ENCODE measurements at regions not wholly inside any gene's neighbourhood (a gene's known extent, or its start where the extent isn't known, plus 50 kb on each side); places are given as distances from the start of the nearest gene placed in this dataset.

GRCh38 chr4:114205261-114205660 is 225.8 kb upstream of the ARSJ start:
- TF ChIP-seq POLR2A (IDR thresholded peaks at IDR 0.05; ENCODE audit: low read depth, low read length) (no peak), PAX5 (IDR thresholded peaks at IDR 0.05; ENCODE audit: insufficient read depth, low read length, severe bottlenecking) (no peak), TAF1 (IDR thresholded peaks at IDR 0.05; ENCODE audit: low read depth, low read length) (no peak), SPI1 (IDR thresholded peaks at IDR 0.05; ENCODE audit: low read depth, low read length) (no peak)

All from GM12891 (cell line).